Fibroblast of mammary gland (primary cell): ENCODE measurements at regions not wholly inside any gene's neighbourhood (a gene's known extent, or its start where the extent isn't known, plus 50 kb on each side); places are given as distances from the start of the nearest gene placed in this dataset.
A peak's percentile ranks its signal among the peaks of the same experiment; 100 is the strongest.

Experiments used
- DNase-seq: peaks from one replicate; pipeline ENCODE4 v3.0.0-alpha.2; 2010; ENCODE audit warnings: low read depth
- H3K4me3 ChIP-seq: 2 replicates; pipeline ENCODE4 v1.5.1; 2011; ENCODE audit warnings: low read depth, mild to moderate bottlenecking, low read length, moderate library complexity; ENCODE audit not compliant: control insufficient read depth
- CTCF ChIP-seq: conservative IDR thresholded peaks from 2 replicates; pipeline ENCODE4 v1.5.1; 2011; ENCODE audit warnings: low read depth, low read length, inconsistent platforms; ENCODE audit not compliant: control insufficient read depth, insufficient read depth

- DNase-seq, result no peak
- H3K4me3 ChIP-seq, result no peak overlapping the region
- TF ChIP-seq CTCF, result no peak
These were observed 276.7 kb downstream of the NFKBIZ start for GRCh38 chr3:102125994-102126368.

- H3K4me3 ChIP-seq, result no peak overlapping the region
- no peak for TF ChIP-seq CTCF
- peak; percentile 92 for DNase-seq
These were observed 280.7 kb downstream of the NFKBIZ start for GRCh38 chr3:102129760-102130608.

- TF ChIP-seq CTCF, result no peak
- H3K4me3 ChIP-seq, result no peak overlapping the region
- DNase-seq, result peak; percentile 62
These were observed 283.1 kb downstream of the NFKBIZ start for GRCh38 chr3:102132370-102132769.

- TF ChIP-seq CTCF, result no peak
- DNase-seq, result no peak
- H3K4me3 ChIP-seq, result no peak overlapping the region
These were observed 284.1 kb downstream of the NFKBIZ start for GRCh38 chr3:102133376-102133775.

GRCh38 chr3:102135316-102135715 lies 286.0 kb downstream of the NFKBIZ start:
- DNase-seq, result no peak
- no peak for TF ChIP-seq CTCF
- H3K4me3 ChIP-seq, result no peak overlapping the region

GRCh38 chr3:102136183-102136582 lies 286.9 kb downstream of the NFKBIZ start:
- no peak for TF ChIP-seq CTCF
- no peak for DNase-seq
- H3K4me3 ChIP-seq, result no peak overlapping the region

- H3K4me3 ChIP-seq, result no peak overlapping the region
- TF ChIP-seq CTCF, result no peak
- no peak for DNase-seq
These were observed 290.8 kb downstream of the NFKBIZ start for GRCh38 chr3:102140116-102140515.
